DMS 273 treated with DMSO at 0.1 percent for 48 hours (cell line): ENCODE measurements at regions not wholly inside any gene's neighbourhood (a gene's known extent, or its start where the extent isn't known, plus 50 kb on each side); places are given as distances from the start of the nearest gene placed in this dataset.

Source experiments
- DNase-seq: peaks from one replicate; lab custom pipeline; 2025; lab: John Stamatoyannopoulos, UW

DNA sequence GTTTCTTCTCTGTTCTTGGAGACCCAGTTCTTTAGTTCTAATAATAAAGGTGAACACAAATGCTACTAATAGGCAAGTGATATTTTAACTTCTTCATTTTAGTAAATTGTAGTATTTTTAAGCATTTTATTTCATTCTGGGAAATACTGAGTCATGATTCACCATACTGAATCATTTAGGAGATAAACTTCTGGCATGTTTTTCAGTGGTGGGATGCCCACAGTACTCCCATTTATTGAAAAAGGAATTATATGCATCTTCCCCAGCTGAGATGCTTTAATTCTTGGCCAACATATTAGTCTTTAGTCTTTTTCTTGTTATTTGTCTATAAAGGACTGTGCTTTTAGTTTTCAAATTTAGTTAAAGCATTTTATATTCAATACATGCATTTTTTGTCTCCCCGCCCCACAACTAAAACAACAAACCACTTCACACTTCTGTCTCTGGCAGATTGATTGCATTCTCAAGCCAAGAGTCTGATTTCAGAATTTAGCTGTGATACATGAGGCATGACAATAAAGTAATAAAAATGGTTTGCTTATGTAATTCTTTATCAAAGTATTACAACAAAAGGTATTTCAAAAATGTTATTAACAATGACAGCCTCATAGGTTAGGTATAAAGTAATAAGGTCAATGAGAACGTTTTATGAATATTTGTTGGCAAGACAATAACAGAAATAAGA is 125.2 kb upstream of the CDH18 start:
- DNase-seq, result no peak

DNA sequence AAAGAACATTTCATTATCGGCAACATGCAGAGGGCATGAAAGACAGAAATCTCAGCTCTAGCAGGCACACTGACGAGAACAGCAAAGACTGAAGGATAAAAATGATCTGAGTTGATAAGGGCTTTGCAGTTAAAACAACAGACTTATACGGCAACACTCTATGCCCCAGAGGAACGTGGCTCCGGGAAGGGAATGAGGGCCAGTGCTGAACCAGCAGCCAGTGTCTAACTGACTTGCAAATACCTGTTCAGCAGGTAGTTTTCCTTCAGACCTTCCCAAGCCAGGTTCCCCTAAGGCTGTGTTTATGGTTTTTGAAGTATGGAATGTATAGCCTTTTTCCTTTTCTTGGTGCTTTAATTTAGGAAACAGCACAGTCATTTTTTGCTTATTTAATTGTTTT is 121.3 kb upstream of the CDH18 start:
- DNase-seq, result no peak

- DNase-seq, result no peak
These were observed 117.9 kb upstream of the CDH18 start for GRCh38 chr5:20105915-20106314.

DNA sequence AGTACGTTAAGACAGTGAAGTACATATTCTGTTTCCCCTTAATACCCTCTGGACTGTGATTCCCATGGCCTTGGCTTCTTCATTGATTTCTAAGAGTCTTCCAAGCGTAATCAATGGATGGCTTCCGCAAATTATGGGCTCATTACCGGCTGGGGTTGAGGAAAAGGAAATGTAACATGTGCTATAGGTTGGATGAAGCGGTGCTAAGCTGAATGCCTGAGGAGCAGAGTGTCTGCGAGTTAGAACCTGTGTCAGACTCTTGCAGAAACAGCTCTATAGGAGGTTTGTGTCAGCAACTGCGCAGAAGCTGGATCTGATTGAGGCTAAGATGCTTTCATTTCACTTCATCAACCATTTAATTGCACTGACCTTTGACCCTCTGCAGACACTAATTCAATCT is 114.3 kb upstream of the CDH18 start:
- DNase-seq, result no peak

DNA sequence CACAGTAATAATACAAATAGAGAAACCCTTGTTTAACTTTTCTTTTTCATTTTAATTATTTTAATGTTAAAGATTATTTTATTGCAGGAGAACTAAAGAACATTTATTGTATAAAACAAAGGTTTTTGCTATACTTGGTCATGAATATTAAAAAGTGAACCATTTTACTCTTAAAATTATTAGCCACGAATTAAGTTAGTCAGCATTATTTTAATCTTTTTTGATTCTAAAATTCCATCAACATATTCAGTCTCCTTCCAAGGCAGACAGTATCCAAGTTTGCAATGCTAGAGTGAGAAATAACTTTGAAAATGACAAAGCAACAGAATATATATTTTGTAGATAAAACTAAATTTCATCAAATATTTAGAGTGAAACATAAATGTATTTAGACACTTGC is 110.7 kb upstream of the CDH18 start:
- DNase-seq, result no peak

- DNase-seq, result peak; percentile 2
These were observed 100.4 kb upstream of the CDH18 start for GRCh38 chr5:20088361-20088760.

GRCh38 chr5:20087299-20087698 is 99.3 kb upstream of the CDH18 start:
- DNase-seq, result no peak

DNA sequence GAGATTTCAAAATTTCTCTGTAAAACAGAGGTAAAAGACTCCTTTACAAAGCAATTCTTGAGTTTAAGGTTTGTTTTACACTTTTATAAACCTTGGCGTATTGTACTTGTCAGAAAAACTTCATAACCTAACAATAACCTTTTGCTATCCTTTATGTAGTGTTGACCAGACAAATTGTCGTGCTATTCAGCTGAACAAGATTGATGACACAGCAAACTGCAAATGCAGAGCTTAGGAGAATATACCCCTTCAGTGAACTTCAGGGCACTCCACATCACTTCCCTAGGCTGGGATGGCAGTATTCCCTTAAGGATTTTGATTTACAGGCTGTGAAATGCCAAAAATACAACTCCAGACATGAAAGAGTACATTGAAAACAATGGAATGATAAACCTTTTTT is 89.2 kb upstream of the CDH18 start:
- no peak for DNase-seq

DNA sequence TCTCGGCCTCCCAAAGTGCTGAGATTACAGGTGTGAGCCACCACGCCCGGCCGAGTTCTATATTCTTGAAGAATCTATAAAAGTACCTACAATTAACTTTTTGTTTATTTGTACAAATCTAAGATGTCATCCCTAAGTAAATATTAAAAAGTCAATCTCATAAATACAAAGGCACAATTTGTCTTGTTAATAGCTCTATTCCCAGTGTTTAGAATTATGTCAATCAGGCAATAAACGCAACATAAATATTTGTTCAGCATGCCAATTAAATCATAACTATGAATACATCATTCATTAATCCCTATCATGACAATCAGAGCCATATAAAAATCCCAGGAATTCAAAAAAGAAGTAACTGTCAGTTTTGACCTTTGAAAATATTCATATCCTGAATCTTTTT is 68.9 kb upstream of the CDH18 start:
- no peak for DNase-seq

DNA sequence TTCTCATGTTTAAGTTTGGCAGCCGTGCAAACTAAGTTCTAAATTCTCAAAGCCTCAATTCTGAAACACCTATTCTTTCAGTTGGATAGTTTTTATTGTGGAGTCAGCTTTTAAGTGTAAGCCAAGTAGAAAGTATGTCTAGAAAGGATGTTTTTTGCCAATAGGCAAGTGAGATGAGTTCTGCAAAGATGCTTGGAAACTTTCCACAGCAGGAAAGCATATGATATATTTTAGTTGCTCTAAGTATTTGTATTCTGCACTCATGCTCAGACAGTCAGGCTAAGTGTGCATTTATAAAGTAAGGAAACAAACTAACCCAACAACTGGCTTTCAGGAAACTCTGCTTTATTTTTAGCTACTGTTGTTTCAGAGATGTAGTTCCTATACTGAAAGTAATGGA is 67.3 kb upstream of the CDH18 start:
- DNase-seq, result no peak

GRCh38 chr5:20050262-20050661 is 62.3 kb upstream of the CDH18 start:
- no peak for DNase-seq

DNA sequence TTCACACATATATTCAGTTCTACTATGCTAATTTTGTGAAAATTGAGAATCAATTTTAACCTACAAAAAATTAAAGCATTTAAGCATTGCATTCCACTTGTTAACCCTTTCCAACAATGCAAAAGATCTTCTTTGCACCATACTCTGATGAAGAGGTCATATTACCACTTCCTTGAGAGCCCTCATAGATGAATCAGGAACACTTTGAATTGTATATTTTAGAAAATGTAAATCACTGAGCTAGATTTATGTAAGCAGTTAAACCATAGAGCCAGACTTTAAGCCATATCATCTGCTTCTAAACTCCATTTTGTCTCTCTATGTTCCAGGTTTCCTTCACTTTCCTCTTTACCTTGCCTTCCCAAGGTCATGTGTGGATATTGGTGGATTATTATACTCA is 56.5 kb upstream of the CDH18 start:
- DNase-seq, result no peak

- DNase-seq, result no peak
These were observed 53.6 kb upstream of the CDH18 start for GRCh38 chr5:20041326-20042274.

GRCh38 chr5:20040901-20041300 is 52.9 kb upstream of the CDH18 start:
- DNase-seq, result no peak
